GM23338 (cell line): ENCODE measurements at regions not wholly inside any gene's neighbourhood (a gene's known extent, or its start where the extent isn't known, plus 50 kb on each side); places are given as distances from the start of the nearest gene placed in this dataset.

Experiments
- ATAC-seq: fragments of 200-7000 bp; cut with Tn5 transposase; 3 replicates; pipeline ENCODE4 v1.9.1; 2020
- DNase-seq: peaks from one replicate; pipeline ENCODE4 v3.0.0-alpha.2; 2015; ENCODE audit warnings: low spot score
- H2AFZ ChIP-seq: fragments of 200-600 bp; sonication (generic); 2 replicates; pipeline ENCODE4 v1.8.0; 2016; ENCODE audit warnings: antibody characterized with exemption, mild to moderate bottlenecking, moderate library complexity
- H3F3A ChIP-seq: fragments of 200-600 bp; sonication (generic); replicated peaks from 2 replicates; pipeline ENCODE4 v1.8.0; 2017; ENCODE audit warnings: antibody characterized with exemption, mixed run types, low read depth
- H3K27ac ChIP-seq: fragments of 200-600 bp; sonication (generic); 2 replicates; pipeline ENCODE4 v1.6.1; 2016; ENCODE audit warnings: low read depth
- H3K27me3 ChIP-seq: fragments of 200-600 bp; sonication (generic); 2 replicates; pipeline ENCODE4 v1.8.0; 2016; ENCODE audit warnings: mild to moderate bottlenecking, mixed run types, moderate library complexity; ENCODE audit not compliant: insufficient read depth
- H3K36me3 ChIP-seq: fragments of 200-600 bp; sonication (generic); 2 replicates; pipeline ENCODE4 v1.8.0; 2016; ENCODE audit warnings: mild to moderate bottlenecking; ENCODE audit not compliant: insufficient read depth
- H3K4me1 ChIP-seq: fragments of 200-600 bp; sonication (generic); 2 replicates; pipeline ENCODE4 v1.8.0; 2016; ENCODE audit warnings: mild to moderate bottlenecking, moderate library complexity; ENCODE audit not compliant: insufficient read depth
- H3K4me2 ChIP-seq: fragments of 200-600 bp; sonication (generic); 2 replicates; pipeline ENCODE4 v1.7.1; 2017; ENCODE audit warnings: mixed run types
- H3K4me3 ChIP-seq: fragments of 200-600 bp; sonication (generic); 2 replicates; pipeline ENCODE4 v1.6.1; 2016; ENCODE audit warnings: mixed run types
- H3K79me2 ChIP-seq: fragments of 200-600 bp; sonication (generic); replicated peaks from 2 replicates; pipeline ENCODE4 v1.8.0; 2017; ENCODE audit warnings: mild to moderate bottlenecking; ENCODE audit not compliant: insufficient read depth
- H3K9me2 ChIP-seq: fragments of 200-600 bp; sonication (generic); 2 replicates; pipeline ENCODE4 v1.8.0; 2017; ENCODE audit not compliant: insufficient read depth
- H4K20me1 ChIP-seq: fragments of 200-600 bp; sonication (generic); replicated peaks from 2 replicates; pipeline ENCODE4 v1.8.0; 2017; ENCODE audit warnings: mild to moderate bottlenecking; ENCODE audit not compliant: insufficient read depth
- H3K27ac Mint-ChIP-seq: 2 replicates; pipeline ENCODE4 v1.8.0; 2020; ENCODE audit warnings: inconsistent platforms, mild to moderate bottlenecking, moderate library complexity, mixed read lengths
- H3K27me3 Mint-ChIP-seq: 3 replicates; pipeline ENCODE4 v1.8.0; 2022; ENCODE audit warnings: low read depth, mild to moderate bottlenecking, moderate library complexity, mixed read lengths, inconsistent platforms; ENCODE audit not compliant: insufficient read depth, poor library complexity
- H3K36me3 Mint-ChIP-seq: 3 replicates; pipeline ENCODE4 v1.8.0; 2021; ENCODE audit warnings: low read depth, mild to moderate bottlenecking, inconsistent platforms, moderate library complexity, mixed read lengths
- H3K4me1 Mint-ChIP-seq: 3 replicates; pipeline ENCODE4 v1.8.0; 2020; ENCODE audit warnings: mild to moderate bottlenecking, inconsistent platforms, mixed read lengths
- H3K4me3 Mint-ChIP-seq: 3 replicates; pipeline ENCODE4 v1.8.0; 2021; ENCODE audit warnings: moderate library complexity, mild to moderate bottlenecking, inconsistent platforms, mixed read lengths
- H3K9me3 Mint-ChIP-seq: 3 replicates; pipeline ENCODE4 v1.8.0; 2020; ENCODE audit warnings: moderate library complexity, mild to moderate bottlenecking, inconsistent platforms, mixed read lengths
- CREB1 ChIP-seq: fragments of 250-450 bp; sonication (Bioruptor Pico); IDR thresholded peaks from 2 replicates; pipeline ENCODE4 v1.5.0; 2020; ENCODE audit warnings: low read depth, mild to moderate bottlenecking, moderate library complexity
- ETS1 ChIP-seq: IDR thresholded peaks from 2 replicates; pipeline ENCODE4 v1.6.1; 2016; ENCODE audit warnings: antibody characterized with exemption
- EZH2 ChIP-seq: fragments of 200-600 bp; sonication (generic); IDR thresholded peaks from one replicate; pipeline ENCODE4 v1.8.0; 2017; ENCODE audit warnings: antibody characterized with exemption, mild to moderate bottlenecking, low read depth; ENCODE audit not compliant: unreplicated experiment
- EZH2phosphoT487 ChIP-seq: fragments of 200-600 bp; sonication (generic); IDR thresholded peaks from one replicate; pipeline ENCODE4 v1.8.1; 2018; ENCODE audit warnings: antibody characterized with exemption; ENCODE audit not compliant: unreplicated experiment
- JUNB ChIP-seq: IDR thresholded peaks from one replicate; pipeline ENCODE4 v1.6.1; 2016; ENCODE audit warnings: antibody characterized with exemption; ENCODE audit not compliant: unreplicated experiment
- NANOG ChIP-seq: IDR thresholded peaks from 2 replicates; pipeline ENCODE4 v1.6.1; 2016; ENCODE audit warnings: antibody characterized with exemption, borderline replicate concordance
- POLR2AphosphoS5 ChIP-seq: IDR thresholded peaks from 2 replicates; pipeline ENCODE4 v1.6.1; 2016; ENCODE audit warnings: antibody characterized with exemption, low read depth
- REST ChIP-seq: IDR thresholded peaks from one replicate; pipeline ENCODE4 v1.6.1; 2018; ENCODE audit warnings: antibody characterized with exemption; ENCODE audit not compliant: unreplicated experiment
- STAT1 ChIP-seq: IDR thresholded peaks from one replicate; pipeline ENCODE4 v1.6.1; 2016; ENCODE audit warnings: antibody characterized with exemption; ENCODE audit not compliant: unreplicated experiment
- ZNF114 ChIP-seq: fragments of 250-450 bp; sonication (Bioruptor Pico); IDR thresholded peaks from 2 replicates; pipeline ENCODE4 v1.5.0; 2020; ENCODE audit warnings: mild to moderate bottlenecking, moderate library complexity
- ZNF331 ChIP-seq: fragments of 250-450 bp; sonication (Bioruptor Pico); IDR thresholded peaks from 2 replicates; pipeline ENCODE4 v1.5.0; 2020; ENCODE audit warnings: low read depth, mild to moderate bottlenecking, moderate library complexity
- TF ChIP-seq, protein P1 (sequence below), 2 experiments: fragments of 200-600 bp in 1 of 2; sonication (generic) in 1 of 2; conservative IDR thresholded peaks; 2 replicates each; pipeline versions ENCODE4 v1.5.1 to v1.6.1; 2016 to 2017; ENCODE audit warnings: antibody characterized with exemption in 2 of 2, low read depth in 2 of 2, mild to moderate bottlenecking in 2 of 2, moderate library complexity in 1 of 2

- no peak for TF ChIP-seq REST
- TF ChIP-seq ETS1 = no peak
- TF ChIP-seq JUNB = no peak
- TF ChIP-seq STAT1 = no peak
- TF ChIP-seq CREB1 = no peak
- TF ChIP-seq EZH2 = no peak
- TF ChIP-seq POLR2AphosphoS5 = no peak
Observed at GRCh38 chr1:239293350-239294110, 92.8 kb upstream of the CHRM3 start (continued).

DNA sequence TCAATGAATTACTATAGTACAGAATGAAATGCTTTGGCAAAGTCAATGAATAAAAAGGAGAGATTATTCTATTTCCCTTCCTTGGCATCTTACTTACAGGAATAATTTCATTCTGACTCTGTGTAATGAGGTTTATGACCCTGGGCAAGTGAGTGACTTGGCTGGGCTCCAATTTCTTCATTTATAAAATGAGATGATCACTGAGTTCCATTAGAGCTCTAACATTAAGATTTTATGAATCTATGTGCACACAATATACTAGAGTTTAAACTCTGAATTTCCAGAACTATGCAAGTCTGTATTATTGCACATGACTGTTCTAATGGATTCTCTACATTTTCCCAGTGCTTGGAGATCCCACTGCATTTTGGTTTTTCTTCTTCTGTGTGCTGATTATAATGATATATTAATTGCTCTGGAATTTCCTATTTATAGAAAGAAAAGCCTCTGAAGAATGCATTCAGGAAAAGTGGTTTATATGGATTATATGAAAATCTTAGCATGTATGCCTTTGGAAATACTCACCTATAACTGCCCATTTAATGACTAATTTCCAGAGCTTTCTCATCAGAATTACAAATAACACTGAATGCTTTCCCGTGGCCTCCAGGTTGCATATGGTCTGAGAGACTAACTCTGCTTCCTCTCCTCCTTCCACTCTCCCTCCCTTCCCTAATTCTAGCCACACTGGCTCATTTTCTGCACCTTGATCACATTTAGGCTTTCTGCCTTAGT is 97.4 kb upstream of the CHRM3 start:
- H3K9me3 Mint-ChIP-seq = peaks cover 14% of the 10 kb centered on the region
- peaks cover 35% of the 10 kb centered on the region for H3K4me1 Mint-ChIP-seq
- H3K27ac Mint-ChIP-seq = no peak overlapping the region
- no peaks in the 10 kb centered on the region for H3K9me2 ChIP-seq
- H3K27me3 Mint-ChIP-seq = peaks cover 2% of the 10 kb centered on the region
- peaks cover 24% of the 10 kb centered on the region for H3K4me1 ChIP-seq
- no peak overlapping the region for H3K27ac ChIP-seq
- H3K4me2 ChIP-seq = no peak overlapping the region
- H3K36me3 Mint-ChIP-seq = peaks cover 15% of the 10 kb centered on the region
- H3K27me3 ChIP-seq = no peaks in the 10 kb centered on the region
- no peaks in the 10 kb centered on the region for H3K79me2 ChIP-seq
- H3F3A ChIP-seq = no peaks in the 10 kb centered on the region
- no peaks in the 10 kb centered on the region for H4K20me1 ChIP-seq
- no peak overlapping the region for H3K4me3 ChIP-seq
- ATAC-seq = no peak
- 0 out of 2 replicates have a peak, but pooled peaks cover 6% of the 10 kb centered on the region for H3K36me3 ChIP-seq
- H2AFZ ChIP-seq = no peak overlapping the region
- DNase-seq = no peak
- no peak overlapping the region for H3K4me3 Mint-ChIP-seq
- TF ChIP-seq NANOG (no peak), JUNB (no peak), EZH2 (no peak), EZH2phosphoT487 (no peak), STAT1 (no peak), ZNF114 (CRISPR knock-in tag) (no peak), CREB1 (no peak), REST (no peak), ETS1 (no peak), POLR2AphosphoS5 (no peak), ZNF331 (CRISPR knock-in tag) (no peak)
- TF ChIP-seq, protein P1, sequence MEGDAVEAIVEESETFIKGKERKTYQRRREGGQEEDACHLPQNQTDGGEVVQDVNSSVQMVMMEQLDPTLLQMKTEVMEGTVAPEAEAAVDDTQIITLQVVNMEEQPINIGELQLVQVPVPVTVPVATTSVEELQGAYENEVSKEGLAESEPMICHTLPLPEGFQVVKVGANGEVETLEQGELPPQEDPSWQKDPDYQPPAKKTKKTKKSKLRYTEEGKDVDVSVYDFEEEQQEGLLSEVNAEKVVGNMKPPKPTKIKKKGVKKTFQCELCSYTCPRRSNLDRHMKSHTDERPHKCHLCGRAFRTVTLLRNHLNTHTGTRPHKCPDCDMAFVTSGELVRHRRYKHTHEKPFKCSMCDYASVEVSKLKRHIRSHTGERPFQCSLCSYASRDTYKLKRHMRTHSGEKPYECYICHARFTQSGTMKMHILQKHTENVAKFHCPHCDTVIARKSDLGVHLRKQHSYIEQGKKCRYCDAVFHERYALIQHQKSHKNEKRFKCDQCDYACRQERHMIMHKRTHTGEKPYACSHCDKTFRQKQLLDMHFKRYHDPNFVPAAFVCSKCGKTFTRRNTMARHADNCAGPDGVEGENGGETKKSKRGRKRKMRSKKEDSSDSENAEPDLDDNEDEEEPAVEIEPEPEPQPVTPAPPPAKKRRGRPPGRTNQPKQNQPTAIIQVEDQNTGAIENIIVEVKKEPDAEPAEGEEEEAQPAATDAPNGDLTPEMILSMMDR (conservative IDR thresholded peaks at IDR 0.05; ENCODE audit: low read depth in 2 of 2) = no peak
